NB4 (cell line): ENCODE measurements at regions not wholly inside any gene's neighbourhood (a gene's known extent, or its start where the extent isn't known, plus 50 kb on each side); places are given as distances from the start of the nearest gene placed in this dataset.

ENCODE experiments used
- DNase-seq: peaks from one replicate; pipeline ENCODE4 v3.0.0; 2010; ENCODE audit warnings: low read depth
- H3K4me3 ChIP-seq: one replicate; pipeline ENCODE4 v1.5.1; 2011; ENCODE audit warnings: mild to moderate bottlenecking, low read depth, low read length, moderate library complexity
- CTCF ChIP-seq: IDR thresholded peaks from one replicate; pipeline ENCODE4 v1.5.1; 2012; ENCODE audit warnings: low read depth, low read length
- MAX ChIP-seq: IDR thresholded peaks from 2 replicates; pipeline ENCODE4 v1.6.1; 2011; ENCODE audit warnings: low read depth, low read length
- MYC ChIP-seq: IDR thresholded peaks from 2 replicates; pipeline ENCODE4 v1.6.1; 2011; ENCODE audit warnings: low read depth, low read length
- POLR2A ChIP-seq: IDR thresholded peaks from 2 replicates; pipeline ENCODE4 v1.6.1; 2011; ENCODE audit warnings: mild to moderate bottlenecking; ENCODE audit not compliant: insufficient read length; ENCODE audit errors: extremely low read depth

- H3K4me3 ChIP-seq = no peak overlapping the region
- TF ChIP-seq MAX (no peak), CTCF (no peak), POLR2A (no peak), MYC (no peak)
- DNase-seq = no peak
These were observed 134.7 kb upstream of the DNAJC10 start for GRCh38 chr2:182581196-182581935.

- TF ChIP-seq CTCF (no peak), MAX (no peak), MYC (no peak), POLR2A (no peak)
- no peak overlapping the region for H3K4me3 ChIP-seq
- DNase-seq = no peak
These were observed 131.6 kb upstream of the DNAJC10 start for GRCh38 chr2:182584462-182584861.

- no peak overlapping the region for H3K4me3 ChIP-seq
- DNase-seq = no peak
- TF ChIP-seq MYC (no peak), MAX (no peak), POLR2A (no peak), CTCF (no peak)
These were observed 131.1 kb upstream of the DNAJC10 start for GRCh38 chr2:182585001-182585400.

- no peak for DNase-seq
- no peak overlapping the region for H3K4me3 ChIP-seq
- TF ChIP-seq CTCF = no peak
- TF ChIP-seq POLR2A = no peak
- no peak for TF ChIP-seq MAX
- no peak for TF ChIP-seq MYC
These were observed 130.6 kb upstream of the DNAJC10 start for GRCh38 chr2:182585430-182585829.

- TF ChIP-seq MYC = no peak
- no peak for TF ChIP-seq MAX
- no peak for TF ChIP-seq POLR2A
- TF ChIP-seq CTCF = no peak
- DNase-seq = no peak
- no peak overlapping the region for H3K4me3 ChIP-seq
These were observed 129.6 kb upstream of the DNAJC10 start for GRCh38 chr2:182586426-182586825.
